H1 (cell line): ENCODE measurements at regions not wholly inside any gene's neighbourhood (a gene's known extent, or its start where the extent isn't known, plus 50 kb on each side); places are given as distances from the start of the nearest gene placed in this dataset.

Experiments
- POLR2A ChIP-seq, 2 experiments: IDR thresholded peaks; 1 replicate in 1 of 2; 2 replicates in 1 of 2; pipeline ENCODE4 v1.6.1; 2011; ENCODE audit warnings: low read depth in 2 of 2, low read length in 2 of 2, mild to moderate bottlenecking in 2 of 2; ENCODE audit errors: control extremely low read depth in 1 of 2
- SIRT6 ChIP-seq: IDR thresholded peaks from one replicate; pipeline ENCODE4 v1.7.1; 2012; ENCODE audit warnings: low read length, inconsistent platforms
- SP1 ChIP-seq: IDR thresholded peaks from 2 replicates; pipeline ENCODE4 v1.6.1; 2011; ENCODE audit warnings: low read depth, low read length
- TF ChIP-seq, protein P1 (sequence below), 3 experiments: IDR thresholded peaks; 1 replicate in 2 of 3; 2 replicates in 1 of 3; pipeline versions ENCODE4 v1.5.1 to v1.6.1; 2011; ENCODE audit warnings: low read length in 3 of 3, mild to moderate bottlenecking in 3 of 3, inconsistent platforms in 2 of 3, low read depth in 1 of 3, moderate library complexity in 1 of 3; ENCODE audit not compliant: insufficient read depth in 1 of 3; ENCODE audit errors: control extremely low read depth in 1 of 3

DNA sequence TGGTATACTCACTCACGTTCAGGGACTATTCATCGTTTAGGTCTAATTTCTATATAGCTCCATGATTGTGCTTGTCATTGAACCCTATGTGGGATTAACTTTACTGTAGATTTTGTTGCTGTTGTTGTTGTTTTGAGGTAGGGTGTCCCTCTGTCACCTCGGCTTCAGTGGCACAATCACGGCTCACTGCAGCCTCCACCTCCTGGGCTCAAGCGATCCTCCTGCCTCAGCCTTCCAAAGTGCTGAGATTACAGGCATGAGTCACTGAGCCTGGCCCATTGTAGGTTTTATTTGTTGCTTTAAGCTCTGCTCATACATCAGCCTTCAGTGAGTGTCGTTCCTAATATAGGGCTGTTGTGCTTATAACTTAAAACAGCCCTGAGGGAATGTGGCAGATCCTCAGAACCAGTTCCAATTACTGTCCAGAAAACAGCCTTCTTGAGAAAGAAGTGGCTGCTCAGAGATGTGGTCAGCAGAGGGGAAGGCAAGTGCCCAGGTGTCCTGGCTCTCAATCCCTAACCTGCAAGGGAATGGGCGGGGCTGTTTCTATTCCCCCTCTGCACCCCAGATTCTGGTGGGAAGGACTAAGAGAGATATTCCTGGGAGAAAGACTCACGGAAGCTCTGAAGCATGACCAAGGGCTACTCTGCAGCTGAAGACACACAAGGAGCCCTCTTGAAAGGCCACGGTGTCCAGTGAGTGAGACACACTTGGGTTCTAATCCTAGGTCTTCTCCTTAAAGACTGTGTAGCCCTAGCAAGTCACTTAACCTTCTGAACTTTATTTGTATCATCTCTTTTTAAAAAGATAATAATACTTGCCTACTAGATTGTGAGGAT lies 79.6 kb upstream of the LCLAT1 start:
- no peak for TF ChIP-seq POLR2A (IDR thresholded peaks at IDR 0.05; ENCODE audit: control extremely low read depth in 1 of 2, low read depth in 2 of 2, low read length in 2 of 2)
- TF ChIP-seq, protein P1, sequence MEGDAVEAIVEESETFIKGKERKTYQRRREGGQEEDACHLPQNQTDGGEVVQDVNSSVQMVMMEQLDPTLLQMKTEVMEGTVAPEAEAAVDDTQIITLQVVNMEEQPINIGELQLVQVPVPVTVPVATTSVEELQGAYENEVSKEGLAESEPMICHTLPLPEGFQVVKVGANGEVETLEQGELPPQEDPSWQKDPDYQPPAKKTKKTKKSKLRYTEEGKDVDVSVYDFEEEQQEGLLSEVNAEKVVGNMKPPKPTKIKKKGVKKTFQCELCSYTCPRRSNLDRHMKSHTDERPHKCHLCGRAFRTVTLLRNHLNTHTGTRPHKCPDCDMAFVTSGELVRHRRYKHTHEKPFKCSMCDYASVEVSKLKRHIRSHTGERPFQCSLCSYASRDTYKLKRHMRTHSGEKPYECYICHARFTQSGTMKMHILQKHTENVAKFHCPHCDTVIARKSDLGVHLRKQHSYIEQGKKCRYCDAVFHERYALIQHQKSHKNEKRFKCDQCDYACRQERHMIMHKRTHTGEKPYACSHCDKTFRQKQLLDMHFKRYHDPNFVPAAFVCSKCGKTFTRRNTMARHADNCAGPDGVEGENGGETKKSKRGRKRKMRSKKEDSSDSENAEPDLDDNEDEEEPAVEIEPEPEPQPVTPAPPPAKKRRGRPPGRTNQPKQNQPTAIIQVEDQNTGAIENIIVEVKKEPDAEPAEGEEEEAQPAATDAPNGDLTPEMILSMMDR (IDR thresholded peaks at IDR 0.05; ENCODE audit: control extremely low read depth in 1 of 3, insufficient read depth in 1 of 3, low read depth in 1 of 3, low read length in 3 of 3), result no peak
- TF ChIP-seq SIRT6, result no peak
- no peak for TF ChIP-seq SP1
